Nephron (organoid): ENCODE measurements at regions not wholly inside any gene's neighbourhood (a gene's known extent, or its start where the extent isn't known, plus 50 kb on each side); places are given as distances from the start of the nearest gene placed in this dataset.

Source experiments
- H3K27ac Mint-ChIP-seq, 3 experiments: 2 replicates each; pipeline ENCODE4 v1.8.0; 2020; ENCODE audit warnings: mixed read lengths in 3 of 3, mild to moderate bottlenecking in 2 of 3, moderate library complexity in 1 of 3
- H3K27me3 Mint-ChIP-seq: 2 replicates; pipeline ENCODE4 v1.8.0; 2021; ENCODE audit warnings: low read depth, mild to moderate bottlenecking, moderate library complexity, mixed read lengths
- H3K36me3 Mint-ChIP-seq: 2 replicates; pipeline ENCODE4 v1.8.0; 2020; ENCODE audit warnings: low read depth, mixed read lengths
- H3K4me1 Mint-ChIP-seq: 2 replicates; pipeline ENCODE4 v1.8.0; 2020; ENCODE audit warnings: mixed read lengths
- H3K4me3 Mint-ChIP-seq, 3 experiments: 2 replicates each; pipeline ENCODE4 v1.8.0; 2020; ENCODE audit warnings: mild to moderate bottlenecking in 3 of 3, mixed read lengths in 3 of 3, moderate library complexity in 2 of 3
- H3K9me3 Mint-ChIP-seq: 2 replicates; pipeline ENCODE4 v1.8.0; 2020; ENCODE audit warnings: mixed read lengths
- TF ChIP-seq, protein P1 (sequence below), 3 experiments: fragments of 200-600 bp; sonication (generic); IDR thresholded peaks; one replicate each; pipeline ENCODE4 v1.5.0; 2021; ENCODE audit warnings: antibody characterized with exemption in 3 of 3; ENCODE audit not compliant: unreplicated experiment in 3 of 3

DNA sequence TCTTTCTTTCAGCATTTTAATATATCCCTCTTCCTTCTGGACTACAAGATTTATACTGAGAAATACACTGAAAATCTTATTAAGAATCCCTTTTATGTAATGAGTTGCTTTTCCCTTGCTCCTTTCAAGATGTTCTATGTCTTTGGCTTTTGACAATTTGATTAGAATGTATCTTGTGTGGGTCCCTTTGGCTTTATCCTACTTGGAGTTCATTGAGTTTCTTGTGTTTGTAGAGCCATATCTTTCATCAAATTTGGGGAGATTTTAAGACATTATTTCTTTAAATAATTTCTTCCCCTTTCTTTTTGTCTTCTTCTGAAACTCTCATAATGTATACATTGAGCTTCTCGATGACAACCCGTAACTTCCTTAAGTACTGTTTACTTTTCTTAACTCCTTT lies 739.9 kb upstream of the AMOT start:
- H3K36me3 Mint-ChIP-seq = no peaks in the 10 kb centered on the region
- H3K27me3 Mint-ChIP-seq = no peaks in the 10 kb centered on the region
- no peak overlapping the region for H3K27ac Mint-ChIP-seq
- H3K4me1 Mint-ChIP-seq = peaks cover 17% of the 10 kb centered on the region
- TF ChIP-seq, protein P1, sequence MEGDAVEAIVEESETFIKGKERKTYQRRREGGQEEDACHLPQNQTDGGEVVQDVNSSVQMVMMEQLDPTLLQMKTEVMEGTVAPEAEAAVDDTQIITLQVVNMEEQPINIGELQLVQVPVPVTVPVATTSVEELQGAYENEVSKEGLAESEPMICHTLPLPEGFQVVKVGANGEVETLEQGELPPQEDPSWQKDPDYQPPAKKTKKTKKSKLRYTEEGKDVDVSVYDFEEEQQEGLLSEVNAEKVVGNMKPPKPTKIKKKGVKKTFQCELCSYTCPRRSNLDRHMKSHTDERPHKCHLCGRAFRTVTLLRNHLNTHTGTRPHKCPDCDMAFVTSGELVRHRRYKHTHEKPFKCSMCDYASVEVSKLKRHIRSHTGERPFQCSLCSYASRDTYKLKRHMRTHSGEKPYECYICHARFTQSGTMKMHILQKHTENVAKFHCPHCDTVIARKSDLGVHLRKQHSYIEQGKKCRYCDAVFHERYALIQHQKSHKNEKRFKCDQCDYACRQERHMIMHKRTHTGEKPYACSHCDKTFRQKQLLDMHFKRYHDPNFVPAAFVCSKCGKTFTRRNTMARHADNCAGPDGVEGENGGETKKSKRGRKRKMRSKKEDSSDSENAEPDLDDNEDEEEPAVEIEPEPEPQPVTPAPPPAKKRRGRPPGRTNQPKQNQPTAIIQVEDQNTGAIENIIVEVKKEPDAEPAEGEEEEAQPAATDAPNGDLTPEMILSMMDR (IDR thresholded peaks at IDR 0.05; ENCODE audit: unreplicated experiment in 3 of 3) = no peak
- no peak overlapping the region for H3K4me3 Mint-ChIP-seq
- peaks cover 22% of the 10 kb centered on the region for H3K9me3 Mint-ChIP-seq

DNA sequence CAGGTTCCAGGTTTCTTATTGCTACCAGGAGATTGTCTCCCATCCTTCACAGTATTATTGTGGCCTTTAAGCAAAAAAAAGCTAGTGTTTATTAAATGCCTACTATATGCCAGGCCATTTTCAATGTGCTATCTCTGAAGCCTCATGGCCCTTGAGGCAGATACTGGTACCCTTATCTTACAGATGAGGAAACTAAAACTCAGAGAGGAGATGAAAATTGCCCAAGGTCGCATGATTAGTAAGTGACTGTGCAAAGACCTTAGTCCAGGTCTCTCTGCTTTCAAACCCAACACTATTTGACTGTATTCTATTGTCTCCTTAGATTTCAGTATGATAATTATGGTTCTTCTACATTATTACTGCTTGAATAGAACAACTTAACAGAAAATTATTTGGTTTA lies 717.9 kb upstream of the AMOT start:
- no peak overlapping the region for H3K27ac Mint-ChIP-seq
- H3K4me1 Mint-ChIP-seq = peaks cover 9% of the 10 kb centered on the region
- TF ChIP-seq, protein P1 (IDR thresholded peaks at IDR 0.05; ENCODE audit: unreplicated experiment in 3 of 3) = no peak
- H3K4me3 Mint-ChIP-seq = no peak overlapping the region
- H3K9me3 Mint-ChIP-seq = no peaks in the 10 kb centered on the region
- H3K36me3 Mint-ChIP-seq = no peaks in the 10 kb centered on the region
- no peaks in the 10 kb centered on the region for H3K27me3 Mint-ChIP-seq

DNA sequence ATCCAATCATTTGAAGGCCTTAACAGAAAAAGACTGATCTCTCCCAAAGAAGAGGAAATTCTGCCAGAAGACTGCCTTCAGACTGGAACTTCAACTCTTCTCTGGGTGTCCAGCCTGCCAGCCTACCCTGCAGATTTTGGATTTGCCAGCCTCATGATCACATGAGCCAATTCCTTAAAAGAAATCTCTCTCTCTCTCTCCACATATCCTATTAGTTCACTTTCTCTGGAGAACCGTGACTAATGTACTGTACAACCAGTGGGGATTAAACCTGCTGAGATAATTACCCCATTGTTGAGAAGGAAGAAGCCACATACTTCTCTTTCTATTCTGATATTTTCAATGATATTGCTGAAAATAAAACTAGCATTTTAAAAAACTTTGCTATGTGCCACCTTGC lies 711.3 kb upstream of the AMOT start:
- Mint-ChIP-seq H3K36me3 (no peaks in the 10 kb centered on the region), H3K9me3 (no peaks in the 10 kb centered on the region), H3K27me3 (no peaks in the 10 kb centered on the region), H3K4me3 (no peak overlapping the region), H3K4me1 (no peaks in the 10 kb centered on the region), H3K27ac (no peak overlapping the region)
- TF ChIP-seq, protein P1 (IDR thresholded peaks at IDR 0.05; ENCODE audit: unreplicated experiment in 3 of 3) = no peak

DNA sequence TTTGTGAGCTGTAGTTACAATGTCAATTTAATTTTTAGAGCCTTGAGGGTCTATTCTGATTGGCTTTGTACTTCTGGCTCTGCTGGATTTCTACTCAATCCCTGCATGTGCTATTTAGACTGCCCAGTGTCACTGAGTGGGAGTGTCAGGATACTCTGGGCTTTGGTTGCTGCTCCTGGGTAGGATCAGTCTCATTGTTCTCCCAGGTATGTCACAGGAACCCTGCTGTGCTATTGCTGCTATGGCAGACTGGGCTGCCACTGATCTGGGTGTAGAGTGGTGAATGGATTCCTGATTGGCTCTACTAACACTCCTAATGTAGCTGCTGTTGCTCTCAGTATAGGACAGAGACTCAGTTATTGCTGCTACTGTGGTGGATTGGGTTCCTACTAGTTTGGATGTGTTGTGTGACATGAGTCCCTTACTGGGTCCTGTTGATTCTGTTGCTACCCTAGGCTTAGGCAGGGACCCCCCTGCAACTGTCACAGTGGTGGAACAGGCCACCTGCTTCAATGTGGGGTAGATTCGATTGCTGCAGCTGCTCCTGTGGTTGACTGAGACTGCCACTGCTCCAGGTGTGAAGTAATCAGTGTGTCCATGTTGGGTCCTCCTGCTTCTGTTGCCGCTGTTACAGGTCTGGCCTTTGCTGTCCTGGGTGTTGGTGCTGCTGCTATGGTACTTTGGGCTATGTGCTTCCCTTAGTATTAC lies 707.8 kb upstream of the AMOT start:
- TF ChIP-seq, protein P1 (IDR thresholded peaks at IDR 0.05; ENCODE audit: unreplicated experiment in 3 of 3) = no peak
- no peaks in the 10 kb centered on the region for H3K27me3 Mint-ChIP-seq
- H3K4me3 Mint-ChIP-seq = no peak overlapping the region
- no peak overlapping the region for H3K27ac Mint-ChIP-seq
- no peaks in the 10 kb centered on the region for H3K36me3 Mint-ChIP-seq
- H3K4me1 Mint-ChIP-seq = no peaks in the 10 kb centered on the region
- H3K9me3 Mint-ChIP-seq = no peaks in the 10 kb centered on the region

DNA sequence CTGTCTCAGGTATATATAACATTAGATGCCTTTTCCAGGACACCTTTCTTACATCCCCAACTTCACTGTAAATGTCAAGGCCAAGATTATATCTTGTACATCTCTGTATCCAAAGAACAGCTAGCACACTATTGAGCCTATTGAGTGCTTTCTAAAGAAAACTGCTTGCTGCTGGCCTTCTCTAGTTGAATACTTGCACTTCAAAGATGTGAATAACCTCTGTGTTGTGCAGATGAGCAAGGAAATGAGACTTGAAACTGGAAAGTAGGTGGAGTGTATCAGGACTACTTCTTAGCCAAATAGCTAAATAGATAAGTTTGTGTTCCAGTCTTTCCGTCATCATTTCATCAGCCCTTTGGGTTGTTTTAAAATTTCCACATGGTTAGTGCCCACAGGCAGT lies 704.4 kb upstream of the AMOT start:
- Mint-ChIP-seq H3K27me3 (no peaks in the 10 kb centered on the region), H3K36me3 (no peaks in the 10 kb centered on the region), H3K27ac (no peak overlapping the region), H3K9me3 (no peaks in the 10 kb centered on the region), H3K4me3 (no peak overlapping the region), H3K4me1 (no peaks in the 10 kb centered on the region)
- TF ChIP-seq, protein P1 (IDR thresholded peaks at IDR 0.05; ENCODE audit: unreplicated experiment in 3 of 3) = no peak
